ENCODE measurements at regions not wholly inside any gene's neighbourhood (a gene's known extent, or its start where the extent isn't known, plus 50 kb on each side); places are given as distances from the start of the nearest gene placed in this dataset.

DNA sequence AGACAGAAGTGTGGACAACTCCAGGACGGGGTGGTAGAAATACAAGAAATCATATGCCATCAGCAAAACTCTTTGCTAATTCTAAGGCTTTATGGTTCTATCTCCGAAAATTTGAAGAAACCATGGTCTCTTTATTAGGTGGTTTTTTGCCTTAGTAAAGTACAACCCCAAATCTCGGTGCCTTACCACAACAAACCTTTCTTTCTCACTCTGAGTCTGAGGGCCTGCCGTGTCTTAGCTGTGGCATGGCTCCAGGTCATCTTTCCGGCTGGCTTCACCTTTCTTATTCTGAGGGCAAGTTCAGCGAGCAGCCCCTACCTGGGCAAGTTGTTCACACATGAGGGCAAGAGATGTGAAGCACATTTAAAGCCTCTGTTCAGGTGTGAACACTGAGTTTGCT is 280.6 kb downstream of the TTLL7 start:
- WGBS, 2 donors, result 88% methylated on average over 6 of the region's 6 CpGs
- no peak for TF ChIP-seq POLR2A (IDR thresholded peaks at IDR 0.05)
- TF ChIP-seq, protein P1, sequence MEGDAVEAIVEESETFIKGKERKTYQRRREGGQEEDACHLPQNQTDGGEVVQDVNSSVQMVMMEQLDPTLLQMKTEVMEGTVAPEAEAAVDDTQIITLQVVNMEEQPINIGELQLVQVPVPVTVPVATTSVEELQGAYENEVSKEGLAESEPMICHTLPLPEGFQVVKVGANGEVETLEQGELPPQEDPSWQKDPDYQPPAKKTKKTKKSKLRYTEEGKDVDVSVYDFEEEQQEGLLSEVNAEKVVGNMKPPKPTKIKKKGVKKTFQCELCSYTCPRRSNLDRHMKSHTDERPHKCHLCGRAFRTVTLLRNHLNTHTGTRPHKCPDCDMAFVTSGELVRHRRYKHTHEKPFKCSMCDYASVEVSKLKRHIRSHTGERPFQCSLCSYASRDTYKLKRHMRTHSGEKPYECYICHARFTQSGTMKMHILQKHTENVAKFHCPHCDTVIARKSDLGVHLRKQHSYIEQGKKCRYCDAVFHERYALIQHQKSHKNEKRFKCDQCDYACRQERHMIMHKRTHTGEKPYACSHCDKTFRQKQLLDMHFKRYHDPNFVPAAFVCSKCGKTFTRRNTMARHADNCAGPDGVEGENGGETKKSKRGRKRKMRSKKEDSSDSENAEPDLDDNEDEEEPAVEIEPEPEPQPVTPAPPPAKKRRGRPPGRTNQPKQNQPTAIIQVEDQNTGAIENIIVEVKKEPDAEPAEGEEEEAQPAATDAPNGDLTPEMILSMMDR (IDR thresholded peaks at IDR 0.05), result no peak
- no peak for TF ChIP-seq POLR2AphosphoS5 (IDR thresholded peaks at IDR 0.05)
- TF ChIP-seq EP300 (IDR thresholded peaks at IDR 0.05), result no peak
- ATAC-seq (ENCODE audit: low FRiP score in 2 of 2), result no peak
- H3K4me3 ChIP-seq, result no peak overlapping the region
- no peak overlapping the region for H3K27ac ChIP-seq
- no peaks in the 10 kb centered on the region for H3K27me3 ChIP-seq
- H3K4me1 ChIP-seq, result no peaks in the 10 kb centered on the region
- H3K9me3 ChIP-seq, result no peaks in the 10 kb centered on the region
- no peak for DNase-seq
- H3K36me3 ChIP-seq, result no peaks in the 10 kb centered on the region

DNA sequence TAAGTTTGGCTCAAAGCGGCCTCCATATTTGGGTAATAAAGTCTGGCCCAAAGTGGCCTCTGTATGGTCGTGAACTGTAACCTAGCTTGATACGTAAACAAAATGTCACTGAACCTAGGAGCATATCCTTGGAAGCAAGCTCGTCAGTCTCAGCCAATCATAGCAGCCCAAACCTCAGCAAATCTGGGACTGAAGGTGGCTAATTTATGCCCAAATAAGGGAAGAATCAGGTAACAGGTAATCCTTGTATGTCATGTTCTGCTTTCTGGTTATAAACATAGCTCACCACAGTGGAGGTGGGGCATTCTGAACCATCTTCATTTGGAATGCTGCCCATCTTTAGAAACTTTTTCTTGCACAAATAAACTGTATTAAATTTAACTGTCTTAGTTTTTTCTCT is 281.1 kb downstream of the TTLL7 start:
- DNase-seq (no peak), ATAC-seq (ENCODE audit: low FRiP score in 2 of 2) (no peak)
- WGBS, 2 donors, result 89 to 94% methylated on average over 4 of the region's 4 CpGs
- Histone ChIP-seq H3K27ac (no peak overlapping the region), H3K4me3 (no peak overlapping the region), H3K9me3 (no peaks in the 10 kb centered on the region), H3K36me3 (no peaks in the 10 kb centered on the region), H3K4me1 (no peaks in the 10 kb centered on the region), H3K27me3 (no peaks in the 10 kb centered on the region)
- TF ChIP-seq POLR2A (IDR thresholded peaks at IDR 0.05) (no peak), POLR2AphosphoS5 (IDR thresholded peaks at IDR 0.05) (no peak), EP300 (IDR thresholded peaks at IDR 0.05) (no peak)
- TF ChIP-seq, protein P1 (IDR thresholded peaks at IDR 0.05), result no peak

DNA sequence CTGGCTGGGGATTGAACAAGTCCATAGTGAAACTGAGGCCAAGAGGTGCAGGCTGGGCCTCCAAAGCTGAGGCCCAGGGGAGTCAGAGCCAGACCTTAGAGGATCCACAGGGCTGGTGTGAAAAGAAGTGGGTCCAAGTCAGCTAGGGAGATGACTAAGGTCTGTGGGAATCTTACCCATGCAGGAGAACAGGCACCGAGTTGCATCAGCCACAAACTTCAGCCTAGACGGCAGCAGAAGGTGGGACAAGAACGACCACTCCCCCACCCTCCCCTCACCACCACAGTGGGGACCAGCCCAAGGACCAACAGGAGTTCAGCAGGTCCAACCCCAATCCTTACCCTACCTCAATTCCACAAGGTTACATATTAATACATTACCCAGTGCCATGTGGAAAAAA is 282.3 kb downstream of the TTLL7 start:
- Histone ChIP-seq H3K9me3 (no peaks in the 10 kb centered on the region), H3K27me3 (no peaks in the 10 kb centered on the region), H3K27ac (no peak overlapping the region), H3K36me3 (no peaks in the 10 kb centered on the region), H3K4me1 (no peaks in the 10 kb centered on the region), H3K4me3 (no peak overlapping the region)
- DNase-seq, result no peak
- WGBS, 2 donors, result 85 to 91% methylated on average over 3 of the region's 3 CpGs
- ATAC-seq (ENCODE audit: low FRiP score in 2 of 2), result no peak
- TF ChIP-seq POLR2A (IDR thresholded peaks at IDR 0.05) (no peak), POLR2AphosphoS5 (IDR thresholded peaks at IDR 0.05) (no peak), EP300 (IDR thresholded peaks at IDR 0.05) (no peak)
- TF ChIP-seq, protein P1 (IDR thresholded peaks at IDR 0.05), result no peak

DNA sequence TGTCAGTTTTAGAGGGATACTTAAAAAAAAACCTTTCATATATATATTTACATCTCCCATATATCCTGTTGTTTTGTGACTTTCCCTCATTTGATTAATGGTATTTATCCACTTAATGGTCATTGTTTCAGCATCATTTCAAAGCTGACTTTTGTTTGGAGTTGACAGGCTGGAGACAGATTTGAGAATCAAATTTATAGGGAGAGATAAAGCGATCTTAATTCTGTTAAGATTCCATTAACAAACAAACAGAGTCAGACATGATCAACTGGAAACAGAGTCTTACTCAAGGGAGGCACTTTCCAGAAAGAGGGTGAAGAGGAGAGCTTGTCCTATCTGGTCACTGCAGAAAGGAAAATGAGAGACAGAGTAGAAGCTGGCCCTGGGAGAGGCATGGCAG is 283.4 kb downstream of the TTLL7 start:
- H3K27me3 ChIP-seq, result no peaks in the 10 kb centered on the region
- no peaks in the 10 kb centered on the region for H3K36me3 ChIP-seq
- H3K27ac ChIP-seq, result no peak overlapping the region
- 83 to 89% methylated on average over 1 of the region's 1 CpG for WGBS, 2 donors
- ATAC-seq (ENCODE audit: low FRiP score in 2 of 2) (no peak), DNase-seq (no peak)
- no peaks in the 10 kb centered on the region for H3K4me1 ChIP-seq
- H3K4me3 ChIP-seq, result no peak overlapping the region
- TF ChIP-seq POLR2AphosphoS5 (IDR thresholded peaks at IDR 0.05) (no peak), POLR2A (IDR thresholded peaks at IDR 0.05) (no peak), EP300 (IDR thresholded peaks at IDR 0.05) (no peak)
- TF ChIP-seq, protein P1 (IDR thresholded peaks at IDR 0.05), result no peak
- no peaks in the 10 kb centered on the region for H3K9me3 ChIP-seq

DNA sequence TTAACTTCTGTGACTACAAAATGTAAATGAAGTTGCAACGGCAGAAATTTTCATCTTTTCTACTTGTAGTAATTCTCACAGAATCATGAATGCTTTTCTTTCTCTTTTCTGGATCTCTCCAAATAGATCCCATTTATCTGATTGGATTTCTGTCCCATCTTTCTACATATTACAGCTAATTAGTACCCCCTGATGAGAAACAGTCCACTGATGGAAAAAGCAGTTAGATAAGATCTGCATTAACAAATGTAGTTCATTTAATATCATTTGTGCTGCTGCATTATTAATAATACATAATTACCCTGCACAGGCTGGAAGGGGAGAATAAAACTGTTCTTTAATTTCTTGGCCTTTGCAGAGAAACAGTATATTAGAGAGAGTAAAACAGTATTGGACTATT is 289.3 kb downstream of the TTLL7 start:
- Histone ChIP-seq H3K4me3 (no peak overlapping the region), H3K27ac (no peak overlapping the region), H3K9me3 (no peaks in the 10 kb centered on the region), H3K27me3 (no peaks in the 10 kb centered on the region), H3K36me3 (no peaks in the 10 kb centered on the region), H3K4me1 (no peaks in the 10 kb centered on the region)
- no peak for ATAC-seq (ENCODE audit: low FRiP score in 2 of 2)
- DNase-seq, result no peak
- TF ChIP-seq EP300 (IDR thresholded peaks at IDR 0.05) (no peak), POLR2A (IDR thresholded peaks at IDR 0.05) (no peak), POLR2AphosphoS5 (IDR thresholded peaks at IDR 0.05) (no peak)
- TF ChIP-seq, protein P1 (IDR thresholded peaks at IDR 0.05), result no peak
- 93 to 100% methylated on average over 1 of the region's 1 CpG for WGBS, 2 donors

All from upper lobe of left lung (tissue), 6 donors.